ENCODE measurements at regions not wholly inside any gene's neighbourhood (a gene's known extent, or its start where the extent isn't known, plus 50 kb on each side); places are given as distances from the start of the nearest gene placed in this dataset.

DNA sequence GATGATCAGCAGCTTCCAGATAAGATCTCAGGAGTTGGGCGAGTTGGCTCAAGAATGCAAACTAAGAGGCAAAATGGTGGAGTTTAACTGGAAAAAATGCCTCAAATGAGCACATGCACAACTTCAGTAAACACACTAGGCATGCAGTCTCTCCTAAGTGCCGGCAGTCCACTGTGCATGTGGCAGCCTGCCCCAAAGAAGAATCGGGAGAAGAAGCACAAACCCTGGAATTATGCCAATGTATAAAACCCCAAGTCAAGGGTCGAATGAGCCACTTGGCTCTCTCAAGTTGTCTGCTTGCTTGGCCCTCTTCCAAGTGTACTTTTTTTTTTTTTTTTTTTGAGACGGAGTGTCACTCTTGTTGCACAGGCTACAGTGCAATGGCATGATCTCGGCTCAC is 53.3 kb upstream of the SLITRK1 start:
- H3K27ac ChIP-seq (ENCODE audit: low read depth, low read length): no peak overlapping the region
- no peaks in the 10 kb centered on the region for H3K27me3 ChIP-seq (ENCODE audit: control insufficient read depth, insufficient read depth, low read length)
- DNase-seq (ENCODE audit: low read depth in 4 of 6, low spot score in 6 of 6): no peak
- 66% methylated on average over 4 of the region's 6 CpGs for WGBS (ENCODE audit: insufficient coverage)
- H3K36me3 ChIP-seq (ENCODE audit: control insufficient read depth, insufficient read depth, low read length): no peaks in the 10 kb centered on the region
- H3K4me1 ChIP-seq (ENCODE audit: control insufficient read depth, insufficient read depth, low read length): no peaks in the 10 kb centered on the region
- no peak overlapping the region for H3K4me3 ChIP-seq (ENCODE audit: low read depth, low read length)
- H3K9me3 ChIP-seq (ENCODE audit: control insufficient read depth, insufficient read depth, low read length): no peaks in the 10 kb centered on the region

Data from spinal cord (tissue), 9 donors.